Caco-2 (cell line): ENCODE measurements at regions not wholly inside any gene's neighbourhood (a gene's known extent, or its start where the extent isn't known, plus 50 kb on each side); places are given as distances from the start of the nearest gene placed in this dataset.

Source experiments
- BruUV-seq: library from RNA; stranded (reverse); fragments of 400-500 nt; replicated peaks from 2 replicates; lab custom pipeline; 2021; lab: Mats Ljungman, UMichigan
- CTCF ChIA-PET: fragments of 300-600 bp; sonication (Branson Sonifier 250); formaldehyde crosslinking; loops from one replicate; lab custom pipeline; 2022; ENCODE audit warnings: antibody characterized with exemption; lab: Charles Lee
- POLR2A ChIA-PET: fragments of 300-600 bp; sonication (Branson Sonifier 250); formaldehyde crosslinking; loops from one replicate; lab custom pipeline; 2022; ENCODE audit warnings: antibody characterized with exemption; lab: Charles Lee
- DNase-seq, 2 experiments: peaks; one replicate each; pipeline versions ENCODE4 v3.0.0 to v3.0.0-alpha.2; 2020 to 2022
- H3K27me3 ChIP-seq: replicated peaks from 2 replicates; pipeline ENCODE4 v1.6.0; 2011; ENCODE audit warnings: low read length; ENCODE audit not compliant: control insufficient read depth, insufficient read depth
- H3K36me3 ChIP-seq: 2 replicates; pipeline ENCODE4 v1.5.1; 2011; ENCODE audit warnings: low read length; ENCODE audit not compliant: control insufficient read depth, insufficient read depth
- H3K4me1 ChIP-seq: fragments of 250-450 bp; sonication (Bioruptor Pico); 2 replicates; pipeline ENCODE4 v1.5.1; 2020; ENCODE audit warnings: mild to moderate bottlenecking
- H3K4me3 ChIP-seq: 2 replicates; pipeline ENCODE4 v1.5.1; 2011; ENCODE audit warnings: low read depth, mild to moderate bottlenecking, control low read depth, low read length
- H3K9me3 ChIP-seq: fragments of 250-450 bp; sonication (Bioruptor Pico); 2 replicates; pipeline ENCODE4 v1.5.1; 2020; ENCODE audit warnings: mild to moderate bottlenecking, moderate library complexity
- H3K27ac Mint-ChIP-seq: one replicate; pipeline ENCODE4 v1.8.0; 2022; ENCODE audit warnings: mixed read lengths; ENCODE audit not compliant: unreplicated experiment
- H3K27me3 Mint-ChIP-seq: one replicate; pipeline ENCODE4 v1.8.0; 2022; ENCODE audit warnings: mixed read lengths; ENCODE audit not compliant: insufficient read depth, unreplicated experiment
- H3K36me3 Mint-ChIP-seq: one replicate; pipeline ENCODE4 v1.8.0; 2022; ENCODE audit warnings: mild to moderate bottlenecking, mixed read lengths; ENCODE audit not compliant: insufficient read depth, unreplicated experiment
- H3K4me1 Mint-ChIP-seq: one replicate; pipeline ENCODE4 v1.8.0; 2022; ENCODE audit warnings: low read depth, mixed read lengths; ENCODE audit not compliant: unreplicated experiment
- H3K4me3 Mint-ChIP-seq: one replicate; pipeline ENCODE4 v1.8.0; 2022; ENCODE audit warnings: mild to moderate bottlenecking, moderate library complexity, mixed read lengths; ENCODE audit not compliant: unreplicated experiment
- H3K9me3 Mint-ChIP-seq: one replicate; pipeline ENCODE4 v1.8.0; 2022; ENCODE audit warnings: mixed read lengths; ENCODE audit not compliant: unreplicated experiment
- intact Hi-C: fragments of 100-400 bp; cut with micrococcal nuclease; formaldehyde crosslinking; loops from one replicate; pipeline ENCODE4 v1.10.0; 2022; ENCODE audit not compliant: unreplicated experiment
- TF ChIP-seq, protein P1 (sequence below), 2 experiments: fragments of 200-600 bp in 1 of 2; IDR thresholded peaks; 1 replicate in 1 of 2; 2 replicates in 1 of 2; pipeline versions ENCODE4 v1.5.1 to v1.8.0; 2011 to 2022; ENCODE audit warnings: antibody characterized with exemption in 1 of 2, control low read depth in 1 of 2, inconsistent platforms in 1 of 2, low read depth in 1 of 2, low read length in 1 of 2, mild to moderate bottlenecking in 1 of 2, moderate library complexity in 1 of 2; ENCODE audit not compliant: insufficient read depth in 1 of 2, severe bottlenecking in 1 of 2, unreplicated experiment in 1 of 2

DNA sequence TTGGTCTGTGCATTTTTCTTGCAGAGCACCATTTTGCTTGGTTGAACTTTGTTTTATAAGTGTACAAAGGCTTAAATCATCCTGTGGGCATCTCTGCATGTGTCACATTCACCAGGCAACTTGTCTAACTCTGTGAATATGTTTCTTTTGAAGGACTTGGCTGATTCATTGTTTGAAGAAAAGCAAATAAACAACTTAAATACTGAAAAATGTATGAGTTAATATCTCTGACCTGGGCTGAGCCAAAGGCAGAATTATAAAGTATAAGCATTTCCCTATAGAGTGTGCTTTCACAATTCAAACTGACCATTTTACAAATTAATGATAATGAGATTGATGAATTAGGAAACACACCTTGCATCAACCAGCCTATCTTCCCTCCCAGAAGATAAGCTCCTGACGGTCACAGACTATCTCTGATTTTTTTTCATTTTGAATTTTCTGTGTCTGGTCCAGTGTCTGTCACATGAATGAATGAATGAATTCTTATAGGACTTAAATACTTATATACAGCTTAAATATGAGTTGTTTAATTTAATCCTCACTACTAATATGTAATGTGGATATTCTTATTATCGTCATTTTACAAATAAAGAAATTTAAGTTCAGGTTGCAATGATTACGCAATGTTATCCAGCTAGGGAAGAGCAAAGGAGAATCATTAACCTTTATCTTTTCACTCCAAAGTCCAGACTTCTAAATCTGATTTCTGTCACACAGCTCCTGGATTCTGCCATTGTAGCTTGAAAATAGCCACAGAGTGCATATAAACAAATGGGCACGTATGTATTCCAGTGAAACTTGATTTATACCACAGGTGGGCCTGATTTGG, 182.0 kb upstream of the PHYHIPL start:
- 0 out of 2 replicates have a peak overlapping the region, but pooled peaks have one; percentile 2 for H3K4me3 ChIP-seq
- Mint-ChIP-seq H3K9me3 (peaks cover 7% of the 10 kb centered on the region), H3K27ac (peak overlapping the region; percentile 62), H3K36me3 (peaks cover 3% of the 10 kb centered on the region), H3K27me3 (no peaks in the 10 kb centered on the region), H3K4me1 (peaks cover 40% of the 10 kb centered on the region), H3K4me3 (peak overlapping the region; percentile 54)
- intact Hi-C loops, result loop anchor here (1.0 to 2.0 kb wide), 7 partner anchors 8 to 183 kb away; no protein-coding TSS in a partner anchor
- TF ChIP-seq, protein P1, sequence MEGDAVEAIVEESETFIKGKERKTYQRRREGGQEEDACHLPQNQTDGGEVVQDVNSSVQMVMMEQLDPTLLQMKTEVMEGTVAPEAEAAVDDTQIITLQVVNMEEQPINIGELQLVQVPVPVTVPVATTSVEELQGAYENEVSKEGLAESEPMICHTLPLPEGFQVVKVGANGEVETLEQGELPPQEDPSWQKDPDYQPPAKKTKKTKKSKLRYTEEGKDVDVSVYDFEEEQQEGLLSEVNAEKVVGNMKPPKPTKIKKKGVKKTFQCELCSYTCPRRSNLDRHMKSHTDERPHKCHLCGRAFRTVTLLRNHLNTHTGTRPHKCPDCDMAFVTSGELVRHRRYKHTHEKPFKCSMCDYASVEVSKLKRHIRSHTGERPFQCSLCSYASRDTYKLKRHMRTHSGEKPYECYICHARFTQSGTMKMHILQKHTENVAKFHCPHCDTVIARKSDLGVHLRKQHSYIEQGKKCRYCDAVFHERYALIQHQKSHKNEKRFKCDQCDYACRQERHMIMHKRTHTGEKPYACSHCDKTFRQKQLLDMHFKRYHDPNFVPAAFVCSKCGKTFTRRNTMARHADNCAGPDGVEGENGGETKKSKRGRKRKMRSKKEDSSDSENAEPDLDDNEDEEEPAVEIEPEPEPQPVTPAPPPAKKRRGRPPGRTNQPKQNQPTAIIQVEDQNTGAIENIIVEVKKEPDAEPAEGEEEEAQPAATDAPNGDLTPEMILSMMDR (IDR thresholded peaks at IDR 0.05; ENCODE audit: insufficient read depth in 1 of 2, low read depth in 1 of 2, low read length in 1 of 2, severe bottlenecking in 1 of 2, unreplicated experiment in 1 of 2), result no peak
- peak in 1 of 2 experiments; percentile 61 for DNase-seq
- H3K9me3 ChIP-seq, result peaks cover 14% of the 10 kb centered on the region; the same call in 1 of the 2 replicates
- no TSS peak for BruUV-seq
- H3K4me1 ChIP-seq, result peaks cover 50% of the 10 kb centered on the region
- H3K36me3 ChIP-seq, result peaks cover 3% of the 10 kb centered on the region; the same call in 1 of the 2 replicates
- ChIA-PET POLR2A (no interaction called here), CTCF (interaction anchor here (0.7 to 1.5 kb wide), 2 partner anchors 13 to 463 kb away, joined by 3 to 7 read pairs; no protein-coding TSS in a partner anchor)
- no peaks in the 10 kb centered on the region for H3K27me3 ChIP-seq

DNA sequence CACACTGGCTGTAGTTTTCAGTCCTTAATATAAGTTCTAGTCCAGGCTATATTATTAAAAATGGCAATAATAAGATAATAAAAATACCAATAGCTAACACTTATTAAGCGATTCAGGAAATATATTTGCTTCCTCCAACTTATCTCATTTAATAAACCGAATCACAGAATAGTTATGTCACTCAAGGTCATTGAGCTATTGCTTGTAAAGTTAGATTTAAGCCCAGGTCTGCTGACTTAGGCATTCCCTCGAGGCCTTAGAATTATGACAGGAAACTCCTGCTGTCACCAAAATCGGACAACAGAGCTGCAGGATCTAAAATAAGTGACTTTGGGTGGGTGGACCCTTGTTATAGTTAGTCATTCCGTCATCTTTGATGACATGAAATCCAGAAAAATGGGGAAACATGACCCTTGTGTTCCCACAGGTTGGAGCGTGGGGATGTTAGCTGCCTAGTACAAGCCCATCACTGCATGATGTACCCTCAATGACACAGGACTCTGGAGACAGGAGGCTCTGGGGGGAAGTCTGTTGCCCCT, 181.3 kb upstream of the PHYHIPL start:
- BruUV-seq, result TSS peak; percentile 81
- H3K9me3 Mint-ChIP-seq, result peaks cover under 1% of the 10 kb centered on the region
- no peaks in the 10 kb centered on the region for H3K27me3 Mint-ChIP-seq
- peak overlapping the region; percentile 62 for H3K27ac Mint-ChIP-seq
- Histone ChIP-seq H3K27me3 (no peaks in the 10 kb centered on the region), H3K36me3 (peaks cover 3% of the 10 kb centered on the region; the same call in 1 of the 2 replicates), H3K4me3 (no peak overlapping the region), H3K4me1 (peaks cover 57% of the 10 kb centered on the region), H3K9me3 (peaks cover 8% of the 10 kb centered on the region; the same call in 1 of the 2 replicates)
- H3K36me3 Mint-ChIP-seq, result no peaks in the 10 kb centered on the region
- H3K4me1 Mint-ChIP-seq, result peaks cover 43% of the 10 kb centered on the region
- TF ChIP-seq, protein P1 (IDR thresholded peaks at IDR 0.05; ENCODE audit: insufficient read depth in 1 of 2, low read depth in 1 of 2, low read length in 1 of 2, severe bottlenecking in 1 of 2, unreplicated experiment in 1 of 2), result no peak
- ChIA-PET CTCF (interaction anchor here (0.7 to 1.5 kb wide), 2 partner anchors 12 to 464 kb away, joined by 3 to 7 read pairs; no protein-coding TSS in a partner anchor), POLR2A (interaction anchor here (0.6 kb wide), 1 partner anchor 143 kb away, joined by 4 read pairs; no protein-coding TSS in a partner anchor)
- peak overlapping the region; percentile 54 for H3K4me3 Mint-ChIP-seq
- DNase-seq, result no peak
- intact Hi-C loops, result loop anchor here (2.0 kb wide), 1 partner anchor 42 kb away; no protein-coding TSS in a partner anchor

DNA sequence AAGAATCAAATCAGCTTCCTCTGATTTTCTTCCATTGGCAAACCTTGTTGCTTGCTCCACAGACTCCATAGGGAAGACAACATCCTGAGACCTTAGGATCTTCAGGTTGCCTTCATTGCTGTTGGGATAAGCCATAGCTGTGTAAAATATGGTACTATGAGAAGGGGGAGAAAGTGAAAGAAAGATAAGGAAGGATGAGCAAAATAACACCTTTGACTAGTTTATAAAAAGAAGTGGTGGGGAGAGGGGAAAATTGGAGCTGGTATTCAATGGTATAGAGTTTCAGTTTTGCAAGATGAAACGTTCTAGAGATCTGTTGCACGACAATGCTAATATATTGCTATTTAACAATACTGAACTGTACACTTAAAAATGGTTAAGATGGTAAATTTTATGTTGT, 180.4 kb upstream of the PHYHIPL start:
- H3K36me3 ChIP-seq, result peaks cover under 1% of the 10 kb centered on the region; the same call in 1 of the 2 replicates
- H3K36me3 Mint-ChIP-seq, result no peaks in the 10 kb centered on the region
- H3K9me3 ChIP-seq, result no peaks in the 10 kb centered on the region; the same call in 1 of the 2 replicates
- ChIA-PET CTCF (no interaction called here), POLR2A (no interaction called here)
- no peak overlapping the region for H3K4me3 ChIP-seq
- no peaks in the 10 kb centered on the region for H3K27me3 ChIP-seq
- H3K4me1 Mint-ChIP-seq, result peaks cover 47% of the 10 kb centered on the region
- peaks cover 67% of the 10 kb centered on the region for H3K4me1 ChIP-seq
- no peaks in the 10 kb centered on the region for H3K27me3 Mint-ChIP-seq
- intact Hi-C loops, result no loop called here
- H3K9me3 Mint-ChIP-seq, result no peaks in the 10 kb centered on the region
- no TSS peak for BruUV-seq
- no peak for DNase-seq
- H3K4me3 Mint-ChIP-seq, result no peak overlapping the region
- no peak overlapping the region for H3K27ac Mint-ChIP-seq
- TF ChIP-seq, protein P1 (IDR thresholded peaks at IDR 0.05; ENCODE audit: insufficient read depth in 1 of 2, low read depth in 1 of 2, low read length in 1 of 2, severe bottlenecking in 1 of 2, unreplicated experiment in 1 of 2), result no peak
